H1 (cell line): ENCODE measurements at regions not wholly inside any gene's neighbourhood (a gene's known extent, or its start where the extent isn't known, plus 50 kb on each side); places are given as distances from the start of the nearest gene placed in this dataset.

Source experiments
- CBX5 ChIP-seq: fragments of 300-800, 300-1000 bp; sonication (generic); IDR thresholded peaks from 2 replicates; pipeline ENCODE4 v1.7.1; 2016; ENCODE audit warnings: antibody characterized with exemption, low read length, low read depth
- RFX5 ChIP-seq: IDR thresholded peaks from 2 replicates; pipeline ENCODE4 v1.6.1; 2011; ENCODE audit warnings: low read depth, low read length, improper control_type of control experiment, borderline replicate concordance
- SP2 ChIP-seq: IDR thresholded peaks from 2 replicates; pipeline ENCODE4 v1.6.1; 2012; ENCODE audit warnings: mild to moderate bottlenecking, low read length, inconsistent platforms
- SRF ChIP-seq: IDR thresholded peaks from 2 replicates; pipeline ENCODE4 v1.6.1; 2011; ENCODE audit warnings: mild to moderate bottlenecking, low read depth, low read length, moderate library complexity
- TCF12 ChIP-seq: IDR thresholded peaks from 2 replicates; pipeline ENCODE4 v1.6.1; 2011; ENCODE audit warnings: low read depth, mild to moderate bottlenecking, low read length

- TF ChIP-seq CBX5 (no peak), TCF12 (no peak), SRF (no peak), RFX5 (no peak), SP2 (no peak)
Observed at GRCh38 chr14:104345621-104346462, 207.5 kb downstream of the KIF26A start (continued).
